SK-N-SH (cell line): ENCODE measurements at regions not wholly inside any gene's neighbourhood (a gene's known extent, or its start where the extent isn't known, plus 50 kb on each side); places are given as distances from the start of the nearest gene placed in this dataset.
"Not testable (repeated sequence)": the region's sequence is repeated elsewhere in the genome, so short reads cannot be mapped to it uniquely, and the experiment has no call there.

Experiments
- CTCF ChIA-PET: fragments of 300-600, 350-600 bp; formaldehyde crosslinking; extraction: SDS; loops from one replicate; lab custom pipeline; 2021; lab: Yijun Ruan, JAX
- POLR2A ChIA-PET: fragments of 350-600 bp; sonication (Branson Sonifier 250); formaldehyde crosslinking; extraction: SDS; loops from one replicate; lab custom pipeline; 2020; ENCODE audit warnings: antibody characterized with exemption, inconsistent platforms; lab: Yijun Ruan, JAX
- DNase-seq: peaks from one replicate; pipeline ENCODE4 v3.0.0; 2012
- H2AFZ ChIP-seq: fragments of 200-600 bp; sonication (generic); 2 replicates; pipeline ENCODE4 v1.8.1; 2016; ENCODE audit warnings: antibody characterized with exemption, mild to moderate bottlenecking, low read depth
- H3F3A ChIP-seq: fragments of 200-600 bp; sonication (generic); replicated peaks from 2 replicates; pipeline ENCODE3; 2016; ENCODE audit warnings: antibody characterized with exemption, mild to moderate bottlenecking; ENCODE audit not compliant: insufficient read depth
- H3K27ac ChIP-seq, 2 experiments: fragments of 200-500 bp in 1 of 2; fragments of 200-600 bp in 1 of 2; sonication (Bioruptor generic) in 1 of 2; sonication (generic), shearing (Covaris generic) in 1 of 2; 2 replicates each; pipeline versions ENCODE4 v1.5.1 to v1.6.1; 2014 to 2016; ENCODE audit warnings: low read depth in 2 of 2, inconsistent platforms in 1 of 2, low read length in 1 of 2, mild to moderate bottlenecking in 1 of 2, mixed read lengths in 1 of 2
- H3K27me3 ChIP-seq: fragments of 200-600 bp; sonication (generic), shearing (Covaris generic); 2 replicates; pipeline ENCODE4 v1.6.1; 2016; ENCODE audit warnings: mixed run types; ENCODE audit not compliant: insufficient read depth
- H3K36me3 ChIP-seq, 2 experiments: fragments of 200-500 bp in 1 of 2; fragments of 200-600 bp in 1 of 2; sonication (Bioruptor generic) in 1 of 2; sonication (generic) in 1 of 2; replicated peaks in 1 of 2; 2 replicates each; pipeline versions ENCODE3 to v1.5.1; 2014 to 2016; ENCODE audit warnings: low read length in 1 of 2, mild to moderate bottlenecking in 1 of 2; ENCODE audit not compliant: insufficient read depth in 2 of 2, control insufficient read depth in 1 of 2
- H3K4me1 ChIP-seq, 2 experiments: fragments of 200-500 bp in 1 of 2; fragments of 200-600 bp in 1 of 2; sonication (Bioruptor generic) in 1 of 2; sonication (generic), shearing (Covaris generic) in 1 of 2; 2 replicates each; pipeline versions ENCODE4 v1.5.1 to v1.6.1; 2014 to 2016; ENCODE audit warnings: low read depth in 1 of 2, low read length in 1 of 2, mixed run types in 1 of 2; ENCODE audit not compliant: insufficient read depth in 2 of 2, control insufficient read depth in 1 of 2
- H3K4me2 ChIP-seq: fragments of 200-600 bp; sonication (generic), shearing (Covaris generic); 2 replicates; pipeline ENCODE4 v1.6.1; 2017; ENCODE audit warnings: mixed run types
- H3K4me3 ChIP-seq, 2 experiments: fragments of 200-500 bp in 1 of 2; fragments of 200-600 bp in 1 of 2; sonication (Bioruptor generic) in 1 of 2; sonication (generic), shearing (Covaris generic) in 1 of 2; 2 replicates each; pipeline versions ENCODE4 v1.5.1 to v1.8.1; 2014 to 2016; ENCODE audit warnings: low read depth in 2 of 2, inconsistent platforms in 1 of 2, low read length in 1 of 2, mild to moderate bottlenecking in 1 of 2, mixed read lengths in 1 of 2, moderate library complexity in 1 of 2
- H3K79me2 ChIP-seq: fragments of 200-600 bp; sonication (generic); 2 replicates; pipeline ENCODE4 v1.8.1; 2017; ENCODE audit warnings: mild to moderate bottlenecking; ENCODE audit not compliant: insufficient read depth
- H3K9ac ChIP-seq: fragments of 200-600 bp; sonication (generic); 2 replicates; pipeline ENCODE4 v1.6.1; 2017; ENCODE audit warnings: mixed run types
- H3K9me2 ChIP-seq: fragments of 200-600 bp; sonication (generic); 2 replicates; pipeline ENCODE4 v1.6.1; 2017; ENCODE audit warnings: mixed run types
- H3K9me3 ChIP-seq: fragments of 200-600 bp; sonication (generic); 2 replicates; pipeline ENCODE4 v1.6.1; 2017; ENCODE audit warnings: mixed run types, mild to moderate bottlenecking, moderate library complexity
- H4K20me1 ChIP-seq: fragments of 200-600 bp; sonication (generic); 2 replicates; pipeline ENCODE4 v1.6.1; 2017; ENCODE audit warnings: mild to moderate bottlenecking, mixed run types; ENCODE audit not compliant: insufficient read depth
- CHD2 ChIP-seq: fragments of 150-350 bp; IDR thresholded peaks from 2 replicates; pipeline ENCODE4 v1.6.1; 2018; ENCODE audit warnings: low read length; ENCODE audit not compliant: partially characterized antibody
- CTCF ChIP-seq: fragments of 200-600 bp; sonication (generic); IDR thresholded peaks from 2 replicates; pipeline ENCODE4 v1.6.1; 2017; ENCODE audit warnings: antibody characterized with exemption, mild to moderate bottlenecking, moderate library complexity
- EZH2phosphoT487 ChIP-seq: fragments of 200-600 bp; sonication (generic); IDR thresholded peaks from 2 replicates; pipeline ENCODE4 v1.6.1; 2017; ENCODE audit warnings: low read depth, mixed run types, mild to moderate bottlenecking, antibody characterized with exemption, moderate library complexity, borderline replicate concordance
- FOSL2 ChIP-seq: IDR thresholded peaks from 2 replicates; pipeline ENCODE4 v1.4.0; 2012; ENCODE audit warnings: low read depth, mild to moderate bottlenecking, moderate library complexity, borderline replicate concordance
- FOXJ3 ChIP-seq: sonication (generic); formaldehyde crosslinking; IDR thresholded peaks from 2 replicates; pipeline ENCODE4 v1.5.1; 2020; ENCODE audit warnings: mild to moderate bottlenecking, missing genetic modification reagents
- FOXM1 ChIP-seq: IDR thresholded peaks from 2 replicates; pipeline ENCODE4 v1.4.0; 2012; ENCODE audit warnings: low read depth, mild to moderate bottlenecking
- GABPA ChIP-seq: IDR thresholded peaks from 2 replicates; pipeline ENCODE4 v1.4.0; 2012; ENCODE audit warnings: low read depth, mild to moderate bottlenecking
- IRF3 ChIP-seq: fragments of 150-350 bp; IDR thresholded peaks from 2 replicates; pipeline ENCODE4 v1.6.1; 2016; ENCODE audit warnings: mild to moderate bottlenecking, low read depth, low read length
- JUND ChIP-seq: IDR thresholded peaks from 2 replicates; pipeline ENCODE4 v1.4.0; 2012
- MAX ChIP-seq: IDR thresholded peaks from 2 replicates; pipeline ENCODE4 v1.4.0; 2012; ENCODE audit warnings: low read depth
- MEF2A ChIP-seq: IDR thresholded peaks from 2 replicates; pipeline ENCODE4 v1.4.0; 2012; ENCODE audit warnings: low read depth, borderline replicate concordance
- MXI1 ChIP-seq: IDR thresholded peaks from 2 replicates; pipeline ENCODE4 v1.6.1; 2012; ENCODE audit warnings: mild to moderate bottlenecking, low read depth, low read length, improper control_type of control experiment
- NRF1 ChIP-seq: IDR thresholded peaks from 2 replicates; pipeline ENCODE4 v1.6.1; 2012; ENCODE audit warnings: low read depth, mild to moderate bottlenecking, low read length
- RAD21 ChIP-seq: IDR thresholded peaks from 2 replicates; pipeline ENCODE4 v1.6.1; 2012; ENCODE audit warnings: mild to moderate bottlenecking, low read length
- RFX5 ChIP-seq: IDR thresholded peaks from 2 replicates; pipeline ENCODE4 v1.6.1; 2012; ENCODE audit warnings: mild to moderate bottlenecking, improper control_type of control experiment, low read length
- RXRA ChIP-seq: IDR thresholded peaks from 2 replicates; pipeline ENCODE4 v1.4.0; 2012; ENCODE audit warnings: low read depth, mild to moderate bottlenecking, borderline replicate concordance
- SMC3 ChIP-seq: IDR thresholded peaks from 2 replicates; pipeline ENCODE4 v1.6.1; 2012; ENCODE audit warnings: low read depth, low read length, improper control_type of control experiment
- TAF1 ChIP-seq: IDR thresholded peaks from 2 replicates; pipeline ENCODE4 v1.6.1; 2012; ENCODE audit warnings: low read depth, mild to moderate bottlenecking, low read length, moderate library complexity, borderline replicate concordance
- TEAD4 ChIP-seq: IDR thresholded peaks from 2 replicates; pipeline ENCODE4 v1.4.0; 2012; ENCODE audit warnings: mild to moderate bottlenecking, borderline replicate concordance; ENCODE audit not compliant: insufficient read depth
- YY1 ChIP-seq: IDR thresholded peaks from 2 replicates; pipeline ENCODE4 v1.4.0; 2012; ENCODE audit warnings: low read depth, mild to moderate bottlenecking
- WGBS: methylation state at CpG from one replicate; pipeline ENCODE4 v1.1.6; 2017; ENCODE audit warnings: low lambda C conversion rate; 5-methylcytosine and 5-hydroxymethylcytosine counted together

GRCh38 chr2:228426502-228427216, 245.2 kb upstream of the SPHKAP start:
- TF ChIP-seq NRF1 (no peak), RAD21 (no peak), MEF2A (no peak), RXRA (no peak)
- WGBS, result 21% methylated on average over 1 of the region's 1 CpG
- no peak for DNase-seq
- Histone ChIP-seq H3K9me3 (no peaks in the 10 kb centered on the region), H3K27ac (no peak overlapping the region), H3K4me2 (no peak overlapping the region), H3K36me3 (no peaks in the 10 kb centered on the region), H3K79me2 (no peaks in the 10 kb centered on the region), H3K9ac (no peak overlapping the region), H3K4me1 (no peaks in the 10 kb centered on the region), H4K20me1 (no peaks in the 10 kb centered on the region), H3F3A (no peaks in the 10 kb centered on the region), H3K9me2 (no peaks in the 10 kb centered on the region), H3K27me3 (no peaks in the 10 kb centered on the region), H2AFZ (no peak overlapping the region), H3K4me3 (no peak overlapping the region)
- CTCF ChIA-PET, result interaction anchor here (0.6 kb wide), 1 partner anchor 8 kb away, joined by 3 read pairs; no protein-coding TSS in a partner anchor
- POLR2A ChIA-PET, result no interaction called here

- H3K27me3 ChIP-seq, H3K27ac ChIP-seq, POLR2A ChIA-PET, H3K4me2 ChIP-seq, H2AFZ ChIP-seq, H3K4me1 ChIP-seq, DNase-seq, CTCF ChIA-PET, H3K9me3 ChIP-seq, H3K79me2 ChIP-seq, H4K20me1 ChIP-seq, H3K9ac ChIP-seq, H3K9me2 ChIP-seq, H3K4me3 ChIP-seq, H3F3A ChIP-seq, H3K36me3 ChIP-seq: not testable (repeated sequence)
- WGBS, result 57% methylated on average over 21 of the region's 31 CpGs
Observed at GRCh38 chr2:228425411-228426060, 244.0 kb upstream of the SPHKAP start.

GRCh38 chr2:228417956-228418355, 236.5 kb upstream of the SPHKAP start:
- no peak overlapping the region for H3K9ac ChIP-seq
- H3K9me2 ChIP-seq, result no peaks in the 10 kb centered on the region
- H3F3A ChIP-seq, result no peaks in the 10 kb centered on the region
- H4K20me1 ChIP-seq, result no peaks in the 10 kb centered on the region
- no peak for DNase-seq
- H3K9me3 ChIP-seq, result no peaks in the 10 kb centered on the region
- no peaks in the 10 kb centered on the region for H3K79me2 ChIP-seq
- no peaks in the 10 kb centered on the region for H3K36me3 ChIP-seq
- H3K4me3 ChIP-seq, result no peak overlapping the region
- POLR2A ChIA-PET, result no interaction called here
- no peaks in the 10 kb centered on the region for H3K27me3 ChIP-seq
- no peaks in the 10 kb centered on the region; a peak in 1 of 4 replicates for H3K4me1 ChIP-seq
- no peak overlapping the region for H3K4me2 ChIP-seq
- H3K27ac ChIP-seq, result no peak overlapping the region
- CTCF ChIA-PET, result interaction anchor here (0.6 kb wide), 1 partner anchor 9 kb away, joined by 3 read pairs; no protein-coding TSS in a partner anchor
- 20% methylated on average over 1 of the region's 1 CpG for WGBS
- no peak overlapping the region for H2AFZ ChIP-seq
- TF ChIP-seq MEF2A (no peak), TEAD4 (no peak), SMC3 (no peak), GABPA (no peak), MAX (no peak), FOXJ3 (no peak), JUND (no peak), FOSL2 (no peak), CTCF (no peak), MXI1 (no peak), CHD2 (no peak), EZH2phosphoT487 (no peak), YY1 (no peak), TAF1 (no peak), RFX5 (no peak), IRF3 (no peak), RXRA (no peak), FOXM1 (no peak)
